Body of pancreas (tissue), 4 donors: ENCODE measurements at regions not wholly inside any gene's neighbourhood (a gene's known extent, or its start where the extent isn't known, plus 50 kb on each side); places are given as distances from the start of the nearest gene placed in this dataset.

Experiments
- ATAC-seq: fragments of 150-250 bp; one replicate; pipeline ENCODE4 v1.9.1; 2016
- DNase-seq, 4 donors: peaks; one replicate each; pipeline ENCODE4 v3.0.0-alpha.2; 2019
- H3K27ac ChIP-seq, 4 donors: fragments of 200-600 bp; sonication (generic); 1 replicate in 3 of 4; 2 replicates in 1 of 4; pipeline versions ENCODE4 v1.5.1 to v1.6.1; 2016 to 2019; ENCODE audit warnings: mild to moderate bottlenecking in 1 of 4, mixed read lengths in 1 of 4, moderate library complexity in 1 of 4
- H3K27me3 ChIP-seq, 2 donors: fragments of 200-600 bp; sonication (generic); one replicate each; pipeline ENCODE4 v1.6.0; 2016; ENCODE audit warnings: mild to moderate bottlenecking in 1 of 2
- H3K36me3 ChIP-seq, 2 donors: fragments of 200-600 bp; sonication (generic); replicated peaks in 1 of 2; 2 replicates each; pipeline ENCODE4 v1.5.1; 2016; ENCODE audit warnings: low read depth in 2 of 2; ENCODE audit not compliant: insufficient read depth in 1 of 2
- H3K4me1 ChIP-seq: fragments of 200-600 bp; sonication (generic); one replicate; pipeline ENCODE4 v1.6.0; 2016
- H3K4me3 ChIP-seq, 2 donors: fragments of 200-600 bp; sonication (generic); 1 replicate in 1 of 2; 2 replicates in 1 of 2; pipeline ENCODE4 v1.5.1; 2016 to 2019
- H3K9me3 ChIP-seq, 3 donors: fragments of 200-600 bp; sonication (generic); 1 replicate in 2 of 3; 2 replicates in 1 of 3; pipeline ENCODE4 v1.5.1; 2016
- POLR2A ChIP-seq, 3 donors: fragments of 450-650 bp; IDR thresholded peaks; one replicate each; pipeline ENCODE4 v1.6.1; 2016; ENCODE audit warnings: antibody characterized with exemption in 3 of 3, mild to moderate bottlenecking in 2 of 3
- whole genome bisulfite sequencing, 2 donors: methylation state at CpG; one replicate each; pipeline ENCODE4 v1.1.5; 2017; 5-methylcytosine and 5-hydroxymethylcytosine counted together
- intact Hi-C: fragments of 100-400 bp; cut with DNase I; formaldehyde crosslinking; loops from one replicate; pipeline ENCODE4 v1.15.1; 2023
- TF ChIP-seq, protein P1 (sequence below), 7 experiments: fragments of 450-650 bp in 4 of 7; fragments of 200-600 bp in 3 of 7; sonication (generic) in 3 of 7; IDR thresholded peaks; one replicate each; pipeline ENCODE4 v1.5.1; 2016 to 2019; ENCODE audit warnings: antibody characterized with exemption in 7 of 7

DNA sequence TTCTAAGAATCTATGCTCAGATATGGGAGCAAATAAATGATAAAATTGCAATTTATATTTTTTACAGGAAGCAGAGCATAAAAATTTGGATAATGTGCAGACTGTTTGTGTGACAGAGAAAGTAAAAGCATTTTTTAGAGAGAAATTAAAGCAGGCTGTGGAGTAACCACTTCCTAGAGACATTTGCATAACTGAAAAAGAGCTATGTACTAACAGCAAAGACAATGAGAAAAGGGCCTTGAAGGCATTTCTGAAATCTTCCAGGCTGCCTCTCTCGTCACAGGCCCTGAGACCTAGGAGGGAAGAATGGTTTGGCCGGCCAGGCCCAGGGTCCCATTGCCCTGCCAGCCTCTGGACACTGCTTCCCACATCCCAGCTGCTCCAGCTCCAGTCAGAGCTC lies 247.2 kb downstream of the ALX1 start:
- DNase-seq, result no peak
- Histone ChIP-seq H3K4me1 (no peaks in the 10 kb centered on the region), H3K27ac (no peak overlapping the region), H3K9me3 (no peaks in the 10 kb centered on the region), H3K27me3 (no peaks in the 10 kb centered on the region), H3K36me3 (no peaks in the 10 kb centered on the region), H3K4me3 (no peak overlapping the region)
- 51 to 52% methylated on average over 2 of the region's 2 CpGs for WGBS, 2 donors
- no peak for ATAC-seq
- intact Hi-C loops, result no loop called here
- no peak for TF ChIP-seq POLR2A (IDR thresholded peaks at IDR 0.05)
- TF ChIP-seq, protein P1, sequence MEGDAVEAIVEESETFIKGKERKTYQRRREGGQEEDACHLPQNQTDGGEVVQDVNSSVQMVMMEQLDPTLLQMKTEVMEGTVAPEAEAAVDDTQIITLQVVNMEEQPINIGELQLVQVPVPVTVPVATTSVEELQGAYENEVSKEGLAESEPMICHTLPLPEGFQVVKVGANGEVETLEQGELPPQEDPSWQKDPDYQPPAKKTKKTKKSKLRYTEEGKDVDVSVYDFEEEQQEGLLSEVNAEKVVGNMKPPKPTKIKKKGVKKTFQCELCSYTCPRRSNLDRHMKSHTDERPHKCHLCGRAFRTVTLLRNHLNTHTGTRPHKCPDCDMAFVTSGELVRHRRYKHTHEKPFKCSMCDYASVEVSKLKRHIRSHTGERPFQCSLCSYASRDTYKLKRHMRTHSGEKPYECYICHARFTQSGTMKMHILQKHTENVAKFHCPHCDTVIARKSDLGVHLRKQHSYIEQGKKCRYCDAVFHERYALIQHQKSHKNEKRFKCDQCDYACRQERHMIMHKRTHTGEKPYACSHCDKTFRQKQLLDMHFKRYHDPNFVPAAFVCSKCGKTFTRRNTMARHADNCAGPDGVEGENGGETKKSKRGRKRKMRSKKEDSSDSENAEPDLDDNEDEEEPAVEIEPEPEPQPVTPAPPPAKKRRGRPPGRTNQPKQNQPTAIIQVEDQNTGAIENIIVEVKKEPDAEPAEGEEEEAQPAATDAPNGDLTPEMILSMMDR (IDR thresholded peaks at IDR 0.05), result no peak

DNA sequence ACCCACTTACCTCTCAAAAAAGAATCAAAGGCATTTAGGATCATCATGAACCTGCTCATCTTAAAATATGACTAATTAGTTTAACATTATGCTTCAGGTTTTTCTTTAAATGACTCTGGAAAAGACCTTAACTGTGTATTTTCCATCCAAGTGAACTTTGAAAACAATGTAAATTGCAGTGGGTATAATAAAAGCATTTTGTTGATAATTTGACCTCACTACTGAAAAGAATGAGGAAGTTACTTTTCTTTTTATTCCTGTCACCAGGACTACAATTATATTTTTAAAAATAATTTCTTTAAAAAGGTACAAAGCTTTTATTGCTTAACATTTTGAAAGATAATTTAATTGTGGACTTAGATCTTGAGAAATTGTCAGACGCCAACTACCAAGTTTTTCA lies 249.9 kb downstream of the ALX1 start:
- Histone ChIP-seq H3K27ac (peak overlapping the region in 1 of 4 donors; percentile 28), H3K36me3 (no peaks in the 10 kb centered on the region), H3K27me3 (no peaks in the 10 kb centered on the region), H3K4me1 (no peaks in the 10 kb centered on the region), H3K4me3 (no peak overlapping the region), H3K9me3 (no peaks in the 10 kb centered on the region)
- WGBS, 2 donors, result 76 to 82% methylated on average over 1 of the region's 1 CpG
- DNase-seq, result no peak
- TF ChIP-seq POLR2A (IDR thresholded peaks at IDR 0.05), result no peak
- TF ChIP-seq, protein P1 (IDR thresholded peaks at IDR 0.05), result no peak
- intact Hi-C loops, result no loop called here
- no peak for ATAC-seq

DNA sequence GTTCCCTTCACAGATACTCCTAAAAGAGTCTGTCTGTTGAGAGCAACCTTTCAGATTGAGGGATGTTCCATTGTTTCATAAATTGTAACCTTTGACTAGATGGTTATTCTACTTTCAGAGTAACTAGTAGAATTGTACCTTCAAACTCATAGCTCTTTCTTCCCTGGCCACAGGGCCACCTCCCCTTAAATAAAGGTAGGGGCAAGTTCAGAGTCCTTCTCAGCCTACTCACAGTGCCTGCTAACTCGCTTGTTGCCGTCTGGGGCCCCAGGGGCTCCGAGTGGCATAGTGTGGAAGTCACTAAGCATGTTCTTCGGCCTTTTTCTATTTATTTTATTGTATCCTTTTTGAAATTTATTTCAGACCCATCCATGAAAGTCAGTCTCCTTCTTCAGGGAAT lies 250.4 kb downstream of the ALX1 start:
- Histone ChIP-seq H3K36me3 (no peaks in the 10 kb centered on the region), H3K27ac (peak overlapping the region in 1 of 4 donors; percentile 28), H3K9me3 (no peaks in the 10 kb centered on the region), H3K4me3 (no peak overlapping the region), H3K27me3 (no peaks in the 10 kb centered on the region), H3K4me1 (no peaks in the 10 kb centered on the region)
- 88 to 90% methylated on average over 4 of the region's 4 CpGs for WGBS, 2 donors
- ATAC-seq (no peak), DNase-seq (no peak)
- no peak for TF ChIP-seq POLR2A (IDR thresholded peaks at IDR 0.05)
- TF ChIP-seq, protein P1 (IDR thresholded peaks at IDR 0.05), result no peak
- intact Hi-C loops, result no loop called here

DNA sequence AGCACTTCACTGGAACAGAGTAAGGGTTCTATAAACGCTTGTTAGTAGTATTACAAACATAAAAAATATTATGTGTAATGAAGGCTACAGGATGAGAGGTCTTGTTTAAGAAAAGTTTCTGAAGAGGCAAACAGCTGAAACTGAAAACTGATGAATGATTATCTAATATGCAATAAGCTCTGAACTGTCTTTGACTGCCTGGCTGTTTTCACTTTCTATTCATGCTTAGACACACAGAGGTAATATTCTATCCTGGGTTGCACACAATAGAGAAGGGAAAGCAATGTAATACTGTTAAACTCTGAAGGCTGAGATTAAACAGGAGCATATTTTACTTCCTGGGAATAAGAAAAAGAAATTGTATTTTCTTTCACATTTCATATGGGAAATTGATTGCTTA lies 251.3 kb downstream of the ALX1 start:
- Histone ChIP-seq H3K4me1 (no peaks in the 10 kb centered on the region), H3K27ac (no peak overlapping the region), H3K4me3 (no peak overlapping the region), H3K36me3 (no peaks in the 10 kb centered on the region), H3K27me3 (no peaks in the 10 kb centered on the region), H3K9me3 (no peaks in the 10 kb centered on the region)
- 19 to 45% methylated on average over 1 of the region's 1 CpG for WGBS, 2 donors
- TF ChIP-seq, protein P1 (IDR thresholded peaks at IDR 0.05), result no peak
- TF ChIP-seq POLR2A (IDR thresholded peaks at IDR 0.05), result no peak
- ATAC-seq (no peak), DNase-seq (no peak)
- intact Hi-C loops, result no loop called here

DNA sequence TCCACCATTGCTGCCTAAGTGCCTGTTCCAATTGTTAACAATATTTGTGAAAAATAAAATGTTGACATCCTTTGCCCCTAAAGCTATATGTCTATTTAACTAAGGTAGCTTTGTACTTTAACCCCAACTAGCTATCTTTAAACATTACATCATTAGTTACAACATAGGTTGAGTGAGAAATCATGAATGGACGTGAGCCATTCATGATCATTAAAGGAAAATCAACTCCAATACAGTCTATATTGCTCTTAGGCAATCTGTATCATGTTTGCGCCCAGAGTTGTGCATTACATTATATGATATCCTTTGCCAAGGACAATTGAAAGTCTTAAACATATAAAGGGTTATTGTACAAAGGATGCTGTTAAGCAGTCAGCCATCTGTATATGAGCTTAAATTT lies 269.6 kb downstream of the ALX1 start:
- H3K4me1 ChIP-seq, result no peaks in the 10 kb centered on the region
- DNase-seq (no peak), ATAC-seq (no peak)
- H3K27ac ChIP-seq, result no peak overlapping the region
- intact Hi-C loops, result no loop called here
- TF ChIP-seq POLR2A (IDR thresholded peaks at IDR 0.05), result no peak
- TF ChIP-seq, protein P1 (IDR thresholded peaks at IDR 0.05), result no peak
- 57 to 80% methylated on average over 2 of the region's 2 CpGs for WGBS, 2 donors
- H3K27me3 ChIP-seq, result no peaks in the 10 kb centered on the region
- H3K36me3 ChIP-seq, result no peaks in the 10 kb centered on the region
- no peak overlapping the region for H3K4me3 ChIP-seq
- no peaks in the 10 kb centered on the region for H3K9me3 ChIP-seq
